ENCODE measurements at regions not wholly inside any gene's neighbourhood (a gene's known extent, or its start where the extent isn't known, plus 50 kb on each side); places are given as distances from the start of the nearest gene placed in this dataset.
"Not testable (repeated sequence)": the region's sequence is repeated elsewhere in the genome, so short reads cannot be mapped to it uniquely, and the experiment has no call there.

DNA sequence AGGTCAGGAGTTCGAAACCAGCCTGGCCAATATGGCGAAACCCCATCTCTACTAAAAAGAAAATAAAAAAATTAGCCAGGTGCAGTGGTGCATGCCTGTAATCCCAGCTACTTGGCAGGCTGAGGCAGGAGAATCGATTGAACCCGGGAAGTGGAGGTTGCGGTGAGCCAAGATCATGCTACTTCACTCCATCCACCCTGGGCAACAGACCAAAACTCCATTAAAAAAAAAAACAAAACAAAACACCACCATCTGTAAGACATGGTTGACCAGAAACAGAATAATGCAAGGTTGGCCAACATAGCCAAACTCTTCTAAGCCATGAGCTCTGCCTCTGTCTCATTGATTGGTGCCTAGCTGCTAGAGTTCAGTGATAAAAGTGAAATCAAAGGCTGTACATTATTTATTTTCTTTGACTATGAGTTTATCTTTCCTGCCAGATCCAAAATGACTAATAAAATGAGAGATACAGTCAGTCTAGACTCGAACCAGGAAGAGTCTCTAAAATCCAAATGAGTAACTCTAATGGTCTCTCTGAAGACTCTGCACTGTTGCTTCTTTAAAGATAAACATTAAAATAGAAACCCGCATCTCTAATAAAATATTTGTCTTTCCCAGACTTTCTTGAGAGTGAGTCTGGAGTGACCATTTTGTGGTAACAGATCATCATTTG lies 404.7 kb downstream of the DAD1 start:
- DNase-seq, result no peak

GRCh38 chr14:22180045-22180444 lies 409.0 kb downstream of the DAD1 start:
- DNase-seq, result no peak

DNA sequence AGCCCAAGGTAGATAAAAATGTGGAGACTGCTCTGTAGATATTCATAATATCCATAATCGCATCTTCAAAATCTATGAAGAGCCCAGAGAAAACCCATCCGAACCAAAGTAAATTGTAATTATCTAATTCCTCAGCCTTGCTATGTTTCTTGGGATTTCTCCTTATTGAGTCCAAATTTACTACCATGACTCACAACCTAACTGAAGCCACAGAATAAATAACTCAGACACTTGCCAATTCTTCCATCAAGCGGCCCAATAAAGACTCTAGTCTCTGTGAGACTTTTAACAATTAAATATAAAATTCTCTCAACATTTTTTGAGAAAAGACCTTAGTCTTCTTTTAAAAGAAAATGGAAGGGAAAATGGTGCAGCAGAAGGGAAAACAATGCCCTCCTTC lies 409.8 kb downstream of the DAD1 start:
- DNase-seq, result no peak

- no peak for DNase-seq
Measured at GRCh38 chr14:22178333-22178839, 410.6 kb downstream of the DAD1 start.

GRCh38 chr14:22177870-22178269 lies 411.2 kb downstream of the DAD1 start:
- no peak for DNase-seq

- no peak for DNase-seq
Measured at GRCh38 chr14:22176957-22177356, 412.1 kb downstream of the DAD1 start.

GRCh38 chr14:22175278-22175558 lies 413.8 kb downstream of the DAD1 start:
- not testable (repeated sequence) for DNase-seq

GRCh38 chr14:22174412-22175277 lies 414.4 kb downstream of the DAD1 start:
- no peak for DNase-seq

- DNase-seq, result no peak
Measured at GRCh38 chr14:22168092-22168955, 420.7 kb downstream of the DAD1 start.

DNA sequence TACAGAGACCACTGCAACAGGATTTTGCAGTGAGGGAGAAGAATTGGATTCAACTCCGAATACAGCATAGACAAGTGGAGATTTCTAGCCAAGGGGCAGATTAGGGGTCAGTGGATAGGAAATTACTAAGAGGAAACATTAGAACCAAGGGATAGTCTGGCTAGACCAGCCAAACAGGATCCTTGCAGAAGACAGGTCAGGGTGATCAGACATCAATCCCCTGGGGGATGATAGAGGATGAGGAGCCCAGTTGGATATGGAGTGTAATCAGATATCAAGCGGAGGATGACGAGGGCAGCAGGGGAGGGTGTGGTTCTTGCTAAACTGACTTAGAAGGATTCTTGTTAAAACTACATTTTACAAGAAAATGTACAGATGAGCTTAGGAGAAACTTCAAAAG lies 424.4 kb downstream of the DAD1 start:
- no peak for DNase-seq

GRCh38 chr14:22163051-22163450 lies 426.0 kb downstream of the DAD1 start:
- DNase-seq, result peak; percentile 8

DNA sequence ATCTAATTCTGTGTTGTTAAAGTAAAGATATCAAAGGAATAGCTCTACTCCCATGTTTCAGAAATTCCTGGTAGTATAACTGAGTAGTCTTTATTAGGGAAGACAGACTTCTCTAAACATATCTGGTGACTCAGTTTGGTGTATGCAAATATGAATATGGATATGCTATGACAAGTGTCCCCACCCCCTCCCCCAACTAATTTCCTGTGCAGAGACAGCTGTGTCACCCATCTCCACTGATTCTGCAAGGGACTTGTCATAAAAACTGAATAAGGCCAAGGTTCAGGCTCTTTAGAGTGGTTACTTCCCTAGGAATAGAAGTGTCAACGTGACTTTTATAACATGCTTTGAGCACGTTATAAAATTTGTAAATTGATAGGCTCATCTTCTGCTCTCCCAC lies 429.1 kb downstream of the DAD1 start:
- DNase-seq, result no peak

DNA sequence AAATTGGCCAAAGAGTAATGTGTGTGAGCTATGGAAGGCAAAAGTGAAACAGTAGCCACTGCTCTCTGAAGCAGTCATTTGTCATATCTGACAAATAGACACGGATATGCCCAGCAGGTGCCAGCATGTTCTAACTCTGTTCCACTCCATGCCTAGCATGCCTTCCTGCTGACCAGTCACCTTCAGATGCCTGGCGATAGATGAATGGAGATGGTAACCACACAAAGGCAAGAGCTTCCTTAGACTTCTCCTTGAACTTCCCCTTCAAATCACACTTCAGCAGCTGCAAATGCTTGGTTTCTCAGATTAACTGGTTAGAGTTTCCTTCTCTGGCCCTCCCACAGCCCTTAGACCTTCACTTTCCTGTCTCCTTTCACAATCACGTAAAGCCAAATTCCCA lies 429.9 kb downstream of the DAD1 start:
- no peak for DNase-seq

- DNase-seq, result no peak
Measured at GRCh38 chr14:22158560-22158959, 430.5 kb downstream of the DAD1 start.

DNA sequence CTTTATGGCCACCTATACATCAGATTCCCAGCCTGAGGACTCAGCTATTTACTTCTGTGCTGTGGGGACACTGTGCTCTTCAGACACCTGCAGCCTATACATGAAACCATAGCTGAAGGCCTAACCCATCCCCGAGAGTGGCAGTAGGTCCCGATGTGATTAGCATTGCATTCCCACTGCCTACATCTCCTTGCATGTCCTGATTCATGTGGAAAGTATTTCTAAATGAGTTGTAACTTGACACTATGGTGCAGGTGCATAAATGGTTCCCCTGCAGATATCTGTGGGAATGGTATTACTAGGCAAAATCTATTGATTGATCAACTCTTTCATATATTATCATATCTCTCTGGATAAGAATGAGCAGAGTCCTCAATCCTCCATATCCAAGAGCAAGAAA lies 433.5 kb downstream of the DAD1 start:
- DNase-seq, result no peak

DNA sequence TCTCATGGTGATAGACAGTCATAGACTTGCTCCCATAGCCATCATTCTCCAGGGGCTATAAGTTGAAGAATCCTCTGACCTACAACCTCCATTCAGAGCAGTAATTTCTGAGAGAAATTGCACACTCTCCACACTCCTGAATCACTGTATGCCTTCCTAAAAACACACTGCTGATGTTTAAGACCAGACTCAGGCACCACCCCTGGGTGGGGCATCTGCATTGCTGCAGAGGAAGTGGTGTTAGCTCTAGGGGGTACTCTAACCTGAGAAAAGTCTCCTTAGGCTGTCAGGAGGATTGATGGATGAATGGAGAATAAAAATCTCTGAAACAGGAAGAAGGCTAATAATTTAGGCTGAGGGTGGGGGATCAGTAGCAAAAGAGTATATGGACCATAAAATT lies 436.1 kb downstream of the DAD1 start:
- DNase-seq, result no peak

DNA sequence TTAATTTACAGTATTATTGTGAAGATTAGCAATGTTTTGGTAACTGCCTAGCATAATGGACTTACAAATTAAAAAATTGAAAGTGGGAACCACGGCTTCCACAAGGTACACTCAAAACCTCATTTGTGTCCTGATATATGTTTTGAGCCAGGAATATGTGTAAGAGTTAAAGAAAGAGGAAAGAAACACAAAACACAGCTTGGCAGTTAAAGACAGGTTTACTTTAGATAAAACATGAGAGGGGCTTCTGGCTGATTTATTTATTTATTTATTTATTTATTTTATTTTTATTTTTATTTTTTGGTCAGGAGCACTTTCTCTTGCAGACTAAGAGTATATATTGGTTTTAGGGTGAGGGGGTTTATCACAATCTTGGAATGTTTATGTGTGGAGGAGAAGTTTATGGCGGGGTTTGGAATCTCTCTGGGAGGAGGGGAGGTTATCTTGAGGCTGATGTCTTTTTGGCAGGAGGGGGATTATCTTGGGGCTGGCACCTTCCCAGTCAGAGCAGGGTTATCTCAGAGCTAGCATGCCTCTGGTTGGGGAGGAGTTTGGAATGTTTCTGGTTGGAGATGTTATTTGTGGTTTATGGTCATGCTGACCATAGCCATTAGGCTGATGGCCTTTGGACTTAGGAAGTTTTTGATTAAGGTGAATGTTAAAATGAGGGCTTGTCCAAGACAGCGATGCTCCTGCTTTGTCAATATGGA lies 436.7 kb downstream of the DAD1 start:
- DNase-seq, result no peak

- DNase-seq, result no peak
Measured at GRCh38 chr14:22151121-22151520, 437.9 kb downstream of the DAD1 start.

DNA sequence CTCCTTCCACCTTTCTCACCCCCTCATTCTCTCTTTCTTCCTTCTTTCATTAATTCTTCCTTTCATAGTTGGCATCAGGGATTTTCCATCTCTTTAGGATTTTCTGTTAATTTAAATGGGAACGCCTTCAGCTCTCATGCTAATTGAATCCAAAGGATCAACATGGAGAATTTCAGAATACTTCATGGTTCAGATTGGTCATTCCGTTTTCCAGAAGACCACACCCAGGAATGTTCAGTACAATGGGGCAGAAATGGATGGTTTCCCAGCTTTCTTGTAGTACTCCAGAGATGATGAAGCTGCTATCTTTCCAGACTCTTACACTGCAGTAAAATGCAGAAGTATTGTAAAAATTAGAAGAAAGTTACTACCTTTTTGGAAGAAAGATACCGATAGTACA lies 440.0 kb downstream of the DAD1 start:
- DNase-seq, result no peak

GRCh38 chr14:22147716-22148115 lies 441.3 kb downstream of the DAD1 start:
- DNase-seq, result no peak

GRCh38 chr14:22143363-22143762 lies 445.7 kb downstream of the DAD1 start:
- no peak for DNase-seq

- DNase-seq, result no peak
Measured at GRCh38 chr14:22140633-22141032, 448.4 kb downstream of the DAD1 start.
